ENCODE measurements at regions not wholly inside any gene's neighbourhood (a gene's known extent, or its start where the extent isn't known, plus 50 kb on each side); places are given as distances from the start of the nearest gene placed in this dataset.

- intact Hi-C loops (cut with DNase I), result no loop called here
- ATAC-seq, result no peak
- DNase-seq, result no peak
Measured at GRCh38 chr6:163797296-163797845, 382.9 kb downstream of the QKI start.

GRCh38 chr6:163793011-163793983 is 378.8 kb downstream of the QKI start:
- DNase-seq (no peak), ATAC-seq (peak in 1 of 2 donors; percentile 83)
- intact Hi-C loops (cut with DNase I), result no loop called here

- intact Hi-C loops (cut with DNase I), result no loop called here
- DNase-seq (no peak), ATAC-seq (peak in 1 of 2 donors; percentile 43)
Measured at GRCh38 chr6:163790266-163790840, 375.8 kb downstream of the QKI start.

GRCh38 chr6:163789199-163789810 is 374.8 kb downstream of the QKI start:
- intact Hi-C loops (cut with DNase I), result no loop called here
- DNase-seq, result no peak
- no peak for ATAC-seq

GRCh38 chr6:163786995-163787671 is 372.6 kb downstream of the QKI start:
- DNase-seq, result no peak
- no peak for ATAC-seq
- intact Hi-C loops (cut with DNase I), result no loop called here

- ATAC-seq (peak; percentile 9 to 70), DNase-seq (no peak)
- intact Hi-C loops (cut with DNase I), result no loop called here
Measured at GRCh38 chr6:163782436-163783003, 368.0 kb downstream of the QKI start.

- DNase-seq (peak; percentile 70), ATAC-seq (peak; percentile 77 to 97)
- intact Hi-C loops (cut with DNase I), result no loop called here
Measured at GRCh38 chr6:163780994-163781393, 366.5 kb downstream of the QKI start.

GRCh38 chr6:163779727-163780284 is 365.3 kb downstream of the QKI start:
- no peak for ATAC-seq
- DNase-seq, result no peak
- intact Hi-C loops (cut with DNase I), result no loop called here

GRCh38 chr6:163777716-163778115 is 363.2 kb downstream of the QKI start:
- intact Hi-C loops (cut with DNase I), result no loop called here
- ATAC-seq (peak; percentile 12 to 26), DNase-seq (no peak)

GRCh38 chr6:163776906-163777686 is 362.6 kb downstream of the QKI start:
- no peak for ATAC-seq
- DNase-seq, result no peak
- intact Hi-C loops (cut with DNase I), result no loop called here

- intact Hi-C loops (cut with DNase I), result no loop called here
- ATAC-seq (peak in 1 of 2 donors; percentile 28), DNase-seq (no peak)
Measured at GRCh38 chr6:163776196-163776905, 361.8 kb downstream of the QKI start.

GRCh38 chr6:163775313-163775712 is 360.8 kb downstream of the QKI start:
- ATAC-seq, result no peak
- no peak for DNase-seq
- intact Hi-C loops (cut with DNase I), result no loop called here

- intact Hi-C loops (cut with DNase I), result no loop called here
- no peak for ATAC-seq
- no peak for DNase-seq
Measured at GRCh38 chr6:163774485-163774884, 360.0 kb downstream of the QKI start.

- intact Hi-C loops (cut with DNase I), result no loop called here
- ATAC-seq (no peak), DNase-seq (no peak)
Measured at GRCh38 chr6:163773646-163774045, 359.1 kb downstream of the QKI start.

- ATAC-seq (no peak), DNase-seq (no peak)
- intact Hi-C loops (cut with DNase I), result no loop called here
Measured at GRCh38 chr6:163772701-163773100, 358.2 kb downstream of the QKI start.

- intact Hi-C loops (cut with DNase I), result no loop called here
- DNase-seq (no peak), ATAC-seq (no peak)
Measured at GRCh38 chr6:163771180-163771579, 356.7 kb downstream of the QKI start.

- intact Hi-C loops (cut with DNase I), result no loop called here
- DNase-seq (no peak), ATAC-seq (no peak)
Measured at GRCh38 chr6:163768905-163769304, 354.4 kb downstream of the QKI start.
